Neural crest cell (in vitro differentiated cells): ENCODE measurements at regions not wholly inside any gene's neighbourhood (a gene's known extent, or its start where the extent isn't known, plus 50 kb on each side); places are given as distances from the start of the nearest gene placed in this dataset.
"Not testable (repeated sequence)": the region's sequence is repeated elsewhere in the genome, so short reads cannot be mapped to it uniquely, and the experiment has no call there.

Experiments used
- DNase-seq: peaks from one replicate; pipeline ENCODE4 v3.0.0; 2021; ENCODE audit warnings: low read depth, mixed read lengths, low spot score
- H3K27ac Mint-ChIP-seq: one replicate; pipeline ENCODE4 v1.8.0; 2021; ENCODE audit warnings: mild to moderate bottlenecking, mixed read lengths; ENCODE audit not compliant: unreplicated experiment
- H3K27me3 Mint-ChIP-seq: 2 replicates; pipeline ENCODE4 v1.8.0; 2021; ENCODE audit warnings: low read depth, mild to moderate bottlenecking, mixed read lengths
- H3K36me3 Mint-ChIP-seq: 2 replicates; pipeline ENCODE4 v1.8.0; 2021; ENCODE audit warnings: low read depth, mild to moderate bottlenecking, mixed read lengths
- H3K4me1 Mint-ChIP-seq: 2 replicates; pipeline ENCODE4 v1.8.0; 2021; ENCODE audit warnings: mixed read lengths
- H3K4me3 Mint-ChIP-seq: one replicate; pipeline ENCODE4 v1.8.0; 2021; ENCODE audit warnings: mild to moderate bottlenecking, mixed read lengths
- H3K9me3 Mint-ChIP-seq: 2 replicates; pipeline ENCODE4 v1.8.0; 2021; ENCODE audit warnings: mixed read lengths
- TF ChIP-seq, protein P1 (sequence below): fragments of 200-600 bp; sonication (generic); conservative IDR thresholded peaks from 2 replicates; pipeline ENCODE4 v1.5.0; 2021; ENCODE audit warnings: antibody characterized with exemption, mild to moderate bottlenecking

DNA sequence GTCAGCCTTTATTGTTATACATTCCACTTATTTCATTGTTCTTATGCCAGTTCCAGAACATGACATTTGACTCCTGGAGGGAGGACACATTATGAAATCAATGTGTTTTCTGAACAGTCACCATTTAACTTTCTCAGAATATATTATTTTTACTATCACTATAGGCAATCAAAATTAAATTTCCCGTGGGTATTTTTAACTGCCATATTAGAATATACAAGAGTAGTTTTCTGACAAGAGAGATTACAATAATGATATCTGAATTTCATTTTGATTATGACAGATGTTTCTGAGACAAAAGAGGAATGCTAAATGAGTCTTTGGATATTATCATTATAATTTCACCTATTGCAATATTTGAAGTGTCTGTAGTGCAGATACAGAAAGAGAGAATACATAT, 64.4 kb upstream of the FSIP2 start:
- H3K36me3 Mint-ChIP-seq = no peaks in the 10 kb centered on the region
- peaks cover 8% of the 10 kb centered on the region for H3K9me3 Mint-ChIP-seq
- H3K4me3 Mint-ChIP-seq = no peak overlapping the region
- H3K27ac Mint-ChIP-seq = no peak overlapping the region
- TF ChIP-seq, protein P1, sequence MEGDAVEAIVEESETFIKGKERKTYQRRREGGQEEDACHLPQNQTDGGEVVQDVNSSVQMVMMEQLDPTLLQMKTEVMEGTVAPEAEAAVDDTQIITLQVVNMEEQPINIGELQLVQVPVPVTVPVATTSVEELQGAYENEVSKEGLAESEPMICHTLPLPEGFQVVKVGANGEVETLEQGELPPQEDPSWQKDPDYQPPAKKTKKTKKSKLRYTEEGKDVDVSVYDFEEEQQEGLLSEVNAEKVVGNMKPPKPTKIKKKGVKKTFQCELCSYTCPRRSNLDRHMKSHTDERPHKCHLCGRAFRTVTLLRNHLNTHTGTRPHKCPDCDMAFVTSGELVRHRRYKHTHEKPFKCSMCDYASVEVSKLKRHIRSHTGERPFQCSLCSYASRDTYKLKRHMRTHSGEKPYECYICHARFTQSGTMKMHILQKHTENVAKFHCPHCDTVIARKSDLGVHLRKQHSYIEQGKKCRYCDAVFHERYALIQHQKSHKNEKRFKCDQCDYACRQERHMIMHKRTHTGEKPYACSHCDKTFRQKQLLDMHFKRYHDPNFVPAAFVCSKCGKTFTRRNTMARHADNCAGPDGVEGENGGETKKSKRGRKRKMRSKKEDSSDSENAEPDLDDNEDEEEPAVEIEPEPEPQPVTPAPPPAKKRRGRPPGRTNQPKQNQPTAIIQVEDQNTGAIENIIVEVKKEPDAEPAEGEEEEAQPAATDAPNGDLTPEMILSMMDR = no peak
- no peaks in the 10 kb centered on the region for H3K27me3 Mint-ChIP-seq
- DNase-seq = no peak
- no peaks in the 10 kb centered on the region for H3K4me1 Mint-ChIP-seq

GRCh38 chr2:185676316-185676715, 62.3 kb upstream of the FSIP2 start:
- H3K9me3 Mint-ChIP-seq = peaks cover 8% of the 10 kb centered on the region
- H3K27ac Mint-ChIP-seq = no peak overlapping the region
- H3K4me1 Mint-ChIP-seq = no peaks in the 10 kb centered on the region
- no peaks in the 10 kb centered on the region for H3K27me3 Mint-ChIP-seq
- no peak for DNase-seq
- TF ChIP-seq, protein P1 = no peak
- no peaks in the 10 kb centered on the region for H3K36me3 Mint-ChIP-seq
- H3K4me3 Mint-ChIP-seq = no peak overlapping the region

GRCh38 chr2:185687001-185687400, 51.6 kb upstream of the FSIP2 start:
- DNase-seq, H3K4me3 Mint-ChIP-seq, H3K27ac Mint-ChIP-seq, H3K27me3 Mint-ChIP-seq: not testable (repeated sequence)
- H3K36me3 Mint-ChIP-seq = peaks cover 26% of the 10 kb centered on the region
- peaks cover 14% of the 10 kb centered on the region for H3K9me3 Mint-ChIP-seq
- H3K4me1 Mint-ChIP-seq = peaks cover 14% of the 10 kb centered on the region

GRCh38 chr2:185687967-185688366, 50.6 kb upstream of the FSIP2 start:
- peaks cover 25% of the 10 kb centered on the region for H3K36me3 Mint-ChIP-seq
- H3K9me3 Mint-ChIP-seq = peaks cover 11% of the 10 kb centered on the region
- TF ChIP-seq, protein P1 = no peak
- H3K4me3 Mint-ChIP-seq = no peak overlapping the region
- DNase-seq = no peak
- H3K4me1 Mint-ChIP-seq = peaks cover 14% of the 10 kb centered on the region
- H3K27ac Mint-ChIP-seq = no peak overlapping the region
- H3K27me3 Mint-ChIP-seq = no peaks in the 10 kb centered on the region
